ENCODE measurements at regions not wholly inside any gene's neighbourhood (a gene's known extent, or its start where the extent isn't known, plus 50 kb on each side); places are given as distances from the start of the nearest gene placed in this dataset.

DNA sequence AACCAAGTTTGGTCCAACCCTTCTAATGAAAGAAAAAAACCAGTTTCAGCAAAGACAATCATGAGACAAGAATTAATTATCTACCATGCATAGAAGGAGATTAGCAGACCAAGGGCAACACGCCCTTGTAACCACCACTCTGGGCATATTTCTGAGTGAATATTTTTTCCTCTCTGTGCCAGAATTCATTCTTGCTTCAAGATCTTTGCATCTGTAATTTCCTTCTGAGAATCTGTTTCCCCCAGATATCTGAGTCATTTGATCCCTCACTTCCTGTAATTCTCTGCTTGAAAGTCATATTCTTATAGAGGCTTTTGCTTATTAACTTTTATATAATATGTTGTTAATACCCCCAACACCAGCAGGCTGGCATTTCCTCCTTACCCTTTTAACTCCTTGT lies 243.7 kb downstream of the SLC16A7 start:
- Histone ChIP-seq H3K27me3 (ENCODE audit: insufficient read depth, low read depth, severe bottlenecking) (no peaks in the 10 kb centered on the region), H3K9me3 (ENCODE audit: severe bottlenecking) (no peaks in the 10 kb centered on the region), H3K4me3 (ENCODE audit: low read depth, low read length) (no peak overlapping the region), H3K36me3 (no peaks in the 10 kb centered on the region), H3K27ac (no peak overlapping the region)
- DNase-seq, result no peak
- no peak for TF ChIP-seq CTCF (IDR thresholded peaks at IDR 0.05; ENCODE audit: low read depth, low read length)

DNA sequence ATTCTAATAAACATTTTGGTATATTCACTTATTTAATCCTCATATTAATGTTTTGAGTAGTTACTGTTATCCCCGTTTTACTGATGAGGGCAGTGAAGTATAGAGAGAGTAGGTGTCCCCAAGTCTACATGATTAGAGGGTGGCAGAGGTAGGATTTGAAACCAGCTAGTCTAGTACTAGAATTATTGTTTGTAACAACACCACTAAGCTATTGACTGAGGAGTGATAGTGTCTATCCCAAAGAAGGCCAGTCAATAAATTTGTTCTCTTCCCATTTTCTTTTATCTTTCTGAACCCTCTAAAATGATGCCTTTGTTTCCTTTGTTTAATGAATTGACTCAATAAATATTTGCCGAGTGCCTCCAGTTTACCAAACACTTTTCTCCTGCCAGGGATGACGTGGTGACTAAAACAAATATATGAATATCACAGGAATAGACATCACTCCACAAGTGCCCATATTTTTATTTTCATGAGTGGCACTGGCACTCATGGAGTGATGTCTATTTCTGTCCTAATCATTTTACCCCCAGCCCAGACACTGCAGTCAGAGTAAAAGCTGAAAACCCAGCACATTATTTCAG lies 247.5 kb downstream of the SLC16A7 start:
- H3K27me3 ChIP-seq (ENCODE audit: insufficient read depth, low read depth, severe bottlenecking), result no peaks in the 10 kb centered on the region
- DNase-seq, result no peak
- TF ChIP-seq CTCF (IDR thresholded peaks at IDR 0.05; ENCODE audit: low read depth, low read length), result no peak
- no peaks in the 10 kb centered on the region for H3K9me3 ChIP-seq (ENCODE audit: severe bottlenecking)
- H3K27ac ChIP-seq, result no peak overlapping the region
- no peak overlapping the region for H3K4me3 ChIP-seq (ENCODE audit: low read depth, low read length)
- no peaks in the 10 kb centered on the region for H3K36me3 ChIP-seq

- no peak overlapping the region for H3K4me3 ChIP-seq (ENCODE audit: low read depth, low read length)
- H3K27me3 ChIP-seq (ENCODE audit: insufficient read depth, low read depth, severe bottlenecking), result no peaks in the 10 kb centered on the region
- no peaks in the 10 kb centered on the region for H3K9me3 ChIP-seq (ENCODE audit: severe bottlenecking)
- no peaks in the 10 kb centered on the region for H3K36me3 ChIP-seq
- DNase-seq, result no peak
- H3K27ac ChIP-seq, result no peak overlapping the region
- no peak for TF ChIP-seq CTCF (IDR thresholded peaks at IDR 0.05; ENCODE audit: low read depth, low read length)
These were observed 248.9 kb downstream of the SLC16A7 start for GRCh38 chr12:59844750-59845149.

- Histone ChIP-seq H3K27me3 (ENCODE audit: insufficient read depth, low read depth, severe bottlenecking) (no peaks in the 10 kb centered on the region), H3K4me3 (ENCODE audit: low read depth, low read length) (no peak overlapping the region), H3K36me3 (no peaks in the 10 kb centered on the region), H3K9me3 (ENCODE audit: severe bottlenecking) (no peaks in the 10 kb centered on the region), H3K27ac (no peak overlapping the region)
- no peak for TF ChIP-seq CTCF (IDR thresholded peaks at IDR 0.05; ENCODE audit: low read depth, low read length)
- DNase-seq, result no peak
These were observed 249.5 kb downstream of the SLC16A7 start for GRCh38 chr12:59845293-59845692.

GRCh38 chr12:59847127-59847526 lies 251.3 kb downstream of the SLC16A7 start:
- Histone ChIP-seq H3K4me3 (ENCODE audit: low read depth, low read length) (no peak overlapping the region), H3K27ac (no peak overlapping the region), H3K9me3 (ENCODE audit: severe bottlenecking) (no peaks in the 10 kb centered on the region), H3K27me3 (ENCODE audit: insufficient read depth, low read depth, severe bottlenecking) (no peaks in the 10 kb centered on the region), H3K36me3 (no peaks in the 10 kb centered on the region)
- DNase-seq, result no peak
- no peak for TF ChIP-seq CTCF (IDR thresholded peaks at IDR 0.05; ENCODE audit: low read depth, low read length)

DNA sequence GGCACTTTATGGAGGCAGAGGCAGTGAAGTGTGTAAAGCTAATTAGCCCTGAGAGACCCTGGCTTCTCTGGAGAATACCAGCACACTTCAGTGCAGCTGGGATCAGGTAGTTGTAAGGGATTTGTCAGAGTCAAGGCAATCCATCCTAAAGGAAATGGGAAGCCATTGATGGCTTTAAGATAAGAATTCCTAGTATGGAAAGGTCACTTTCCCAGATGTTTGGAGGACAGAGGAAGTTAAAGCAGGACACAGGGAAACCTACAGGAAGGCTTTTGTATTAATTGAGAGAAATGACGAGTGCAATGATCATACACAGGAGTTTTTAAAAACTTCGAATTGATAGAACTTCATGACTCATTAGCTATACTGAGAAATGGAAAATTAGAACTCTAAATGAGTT lies 254.4 kb downstream of the SLC16A7 start:
- Histone ChIP-seq H3K27ac (no peak overlapping the region), H3K27me3 (ENCODE audit: insufficient read depth, low read depth, severe bottlenecking) (no peaks in the 10 kb centered on the region), H3K36me3 (no peaks in the 10 kb centered on the region), H3K9me3 (ENCODE audit: severe bottlenecking) (no peaks in the 10 kb centered on the region), H3K4me3 (ENCODE audit: low read depth, low read length) (no peak overlapping the region)
- TF ChIP-seq CTCF (IDR thresholded peaks at IDR 0.05; ENCODE audit: low read depth, low read length), result no peak
- peak; percentile 12 for DNase-seq

Data from WERI-Rb-1 (cell line).